HEK293 (cell line): ENCODE measurements at regions not wholly inside any gene's neighbourhood (a gene's known extent, or its start where the extent isn't known, plus 50 kb on each side); places are given as distances from the start of the nearest gene placed in this dataset.

Source experiments
- CTCF ChIA-PET: fragments of 350-600 bp; formaldehyde crosslinking; extraction: SDS; loops from one replicate; lab custom pipeline; 2021; ENCODE audit warnings: antibody characterized with exemption; lab: Yijun Ruan, JAX
- POLR2A ChIA-PET: fragments of 300-600 bp; formaldehyde crosslinking; extraction: SDS; loops from one replicate; lab custom pipeline; 2020; ENCODE audit warnings: antibody characterized with exemption, inconsistent platforms; lab: Yijun Ruan, JAX
- H3K27ac ChIP-seq: fragments of 200-500 bp; sonication (Bioruptor generic); 2 replicates; pipeline ENCODE4 v1.5.1; 2014; ENCODE audit warnings: low read depth, low read length, control low read depth, inconsistent platforms; ENCODE audit errors: extremely low read depth
- H3K36me3 ChIP-seq, 2 experiments: fragments of 200-500 bp in 1 of 2; sonication (Bioruptor generic) in 1 of 2; 1 replicate in 1 of 2; 2 replicates in 1 of 2; pipeline ENCODE4 v1.5.1; 2014 to 2017; ENCODE audit warnings: inconsistent platforms in 2 of 2, low read length in 2 of 2; ENCODE audit not compliant: control insufficient read depth in 2 of 2, insufficient read depth in 1 of 2
- H3K4me1 ChIP-seq: fragments of 200-500 bp; sonication (Bioruptor generic); 2 replicates; pipeline ENCODE4 v1.5.1; 2014; ENCODE audit warnings: mild to moderate bottlenecking, low read length, inconsistent platforms; ENCODE audit not compliant: control insufficient read depth, insufficient read depth
- H3K4me3 ChIP-seq: 2 replicates; pipeline ENCODE4 v1.5.1; 2011; ENCODE audit warnings: low read depth, mild to moderate bottlenecking, control low read depth, low read length, moderate library complexity
- H3K9me3 ChIP-seq: fragments of 200-500 bp; sonication (Bioruptor generic); 2 replicates; pipeline ENCODE4 v1.5.1; 2014; ENCODE audit warnings: low read depth, low read length, inconsistent platforms; ENCODE audit not compliant: control insufficient read depth, insufficient read depth
- EGR2 ChIP-seq: fragments of 450-650 bp; formaldehyde crosslinking; IDR thresholded peaks from 2 replicates; pipeline ENCODE4 v1.5.1; 2016; ENCODE audit warnings: low read depth, missing biosample characterization, missing genetic modification characterization
- GLIS1 ChIP-seq: fragments of 450-650 bp; formaldehyde crosslinking; IDR thresholded peaks from 2 replicates; pipeline ENCODE4 v1.5.1; 2016; ENCODE audit warnings: missing biosample characterization, missing genetic modification characterization
- MZF1 ChIP-seq: fragments of 450-650 bp; formaldehyde crosslinking; IDR thresholded peaks from 2 replicates; pipeline ENCODE4 v1.5.1; 2017; ENCODE audit warnings: missing biosample characterization, missing genetic modification characterization, borderline replicate concordance
- TCF7L2 ChIP-seq: IDR thresholded peaks from 2 replicates; pipeline ENCODE4 v1.6.1; 2011; ENCODE audit warnings: low read depth, mild to moderate bottlenecking, inconsistent platforms, low read length, moderate library complexity, borderline replicate concordance
- ZBTB17 ChIP-seq: fragments of 450-650 bp; formaldehyde crosslinking; IDR thresholded peaks from 2 replicates; pipeline ENCODE4 v1.5.1; 2016; ENCODE audit warnings: missing biosample characterization, missing genetic modification characterization
- ZNF23 ChIP-seq: fragments of 450-650 bp; formaldehyde crosslinking; IDR thresholded peaks from 2 replicates; pipeline ENCODE4 v1.5.1; 2016; ENCODE audit warnings: missing biosample characterization, missing genetic modification characterization, borderline replicate concordance
- ZNF341 ChIP-seq: fragments of 450-650 bp; formaldehyde crosslinking; IDR thresholded peaks from 2 replicates; pipeline ENCODE4; 2016; ENCODE audit warnings: low read depth, missing biosample characterization, missing genetic modification characterization
- ZNF354C ChIP-seq: fragments of 450-650 bp; formaldehyde crosslinking; IDR thresholded peaks from 2 replicates; pipeline ENCODE4 v1.5.1; 2016; ENCODE audit warnings: missing biosample characterization, missing genetic modification characterization, low read depth, borderline replicate concordance
- ZNF473 ChIP-seq: fragments of 450-650 bp; formaldehyde crosslinking; IDR thresholded peaks from 2 replicates; pipeline ENCODE4 v1.5.1; 2017; ENCODE audit warnings: missing biosample characterization, missing genetic modification characterization
- ZNF555 ChIP-seq: fragments of 450-650 bp; formaldehyde crosslinking; conservative IDR thresholded peaks from 2 replicates; pipeline ENCODE4 v1.5.1; 2017; ENCODE audit warnings: missing biosample characterization, mild to moderate bottlenecking, missing genetic modification characterization, inconsistent platforms
- ZNF626 ChIP-seq: fragments of 450-650 bp; sonication (Bioruptor Pico); formaldehyde crosslinking; IDR thresholded peaks from 2 replicates; pipeline ENCODE4 v1.5.1; 2018; ENCODE audit warnings: missing biosample characterization, missing genetic modification characterization, inconsistent platforms
- ZNF707 ChIP-seq: fragments of 450-650 bp; formaldehyde crosslinking; IDR thresholded peaks from 2 replicates; pipeline ENCODE4 v1.5.1; 2016; ENCODE audit warnings: missing biosample characterization, missing genetic modification characterization
- ZNF777 ChIP-seq: fragments of 450-650 bp; formaldehyde crosslinking; IDR thresholded peaks from 2 replicates; pipeline ENCODE4 v1.5.1; 2017; ENCODE audit warnings: missing biosample characterization, missing genetic modification characterization, borderline replicate concordance
- TF ChIP-seq, protein P1 (sequence below): fragments of 450-650 bp; formaldehyde crosslinking; IDR thresholded peaks from 2 replicates; pipeline ENCODE4 v1.5.1; 2016; ENCODE audit warnings: missing biosample characterization, missing genetic modification characterization, borderline replicate concordance
- TF ChIP-seq, protein P2 (sequence below): fragments of 450-650 bp; formaldehyde crosslinking; IDR thresholded peaks from 2 replicates; pipeline ENCODE4 v1.5.1; 2016; ENCODE audit warnings: missing biosample characterization, missing genetic modification characterization
- TF ChIP-seq, protein P3 (sequence below): fragments of 450-650 bp; formaldehyde crosslinking; IDR thresholded peaks from 2 replicates; pipeline ENCODE4 v1.5.1; 2016; ENCODE audit warnings: missing biosample characterization, missing genetic modification characterization, low read depth
- TF ChIP-seq, protein P4 (sequence below): fragments of 450-650 bp; formaldehyde crosslinking; IDR thresholded peaks from 2 replicates; pipeline ENCODE4 v1.5.1; 2016; ENCODE audit warnings: missing biosample characterization, missing genetic modification characterization
- TF ChIP-seq, protein P5 (sequence below): fragments of 450-650 bp; formaldehyde crosslinking; optimal IDR thresholded peaks from 2 replicates; pipeline ENCODE3; 2016; ENCODE audit warnings: missing biosample characterization, mild to moderate bottlenecking, missing genetic modification characterization

DNA sequence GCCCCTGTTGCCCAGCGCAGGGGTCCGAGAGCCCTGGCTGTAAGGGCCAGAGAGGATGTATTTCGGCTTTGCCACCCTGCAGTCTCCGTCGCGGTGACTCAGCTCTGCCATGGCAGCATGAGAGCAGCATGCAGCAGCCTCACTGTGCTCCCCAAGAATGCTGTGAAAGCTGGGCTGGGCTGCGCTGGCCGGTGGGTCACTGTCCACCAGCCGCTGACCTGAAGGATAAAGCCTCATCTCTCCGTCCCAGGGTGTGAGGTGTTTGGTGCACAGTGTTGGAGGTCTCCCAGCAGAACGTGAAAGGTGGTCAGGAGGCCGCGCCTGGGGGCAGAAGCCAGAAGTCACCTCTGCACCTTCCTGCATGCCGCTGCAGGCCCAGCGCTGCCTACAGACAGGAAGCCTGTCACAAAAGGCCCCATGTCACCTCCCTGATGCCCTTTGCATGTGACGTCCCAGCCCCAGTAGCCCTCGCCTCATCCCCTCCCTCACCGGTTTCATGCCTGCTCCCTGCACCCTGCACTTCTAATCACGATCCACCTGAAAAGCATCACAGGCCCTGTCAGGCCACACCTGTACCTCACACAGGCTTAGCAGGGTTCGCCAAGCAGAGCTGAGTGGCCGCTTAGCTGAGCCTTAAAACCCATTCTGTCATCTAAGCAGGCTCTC is 342.1 kb downstream of the EIPR1 start:
- Histone ChIP-seq H3K9me3 (no peaks in the 10 kb centered on the region), H3K4me3 (no peak overlapping the region), H3K27ac (no peak overlapping the region), H3K36me3 (no peaks in the 10 kb centered on the region), H3K4me1 (no peaks in the 10 kb centered on the region)
- ChIA-PET POLR2A (no interaction called here), CTCF (no interaction called here)
- TF ChIP-seq GLIS1 (tag by site-specific recombination) (no peak), ZNF354C (tag by site-specific recombination) (no peak), ZNF626 (tag by site-specific recombination) (no peak), ZNF341 (tag by site-specific recombination) (no peak), ZBTB17 (tag by site-specific recombination) (no peak), ZNF473 (no peak), ZNF23 (tag by site-specific recombination) (no peak)
- TF ChIP-seq, protein P1, sequence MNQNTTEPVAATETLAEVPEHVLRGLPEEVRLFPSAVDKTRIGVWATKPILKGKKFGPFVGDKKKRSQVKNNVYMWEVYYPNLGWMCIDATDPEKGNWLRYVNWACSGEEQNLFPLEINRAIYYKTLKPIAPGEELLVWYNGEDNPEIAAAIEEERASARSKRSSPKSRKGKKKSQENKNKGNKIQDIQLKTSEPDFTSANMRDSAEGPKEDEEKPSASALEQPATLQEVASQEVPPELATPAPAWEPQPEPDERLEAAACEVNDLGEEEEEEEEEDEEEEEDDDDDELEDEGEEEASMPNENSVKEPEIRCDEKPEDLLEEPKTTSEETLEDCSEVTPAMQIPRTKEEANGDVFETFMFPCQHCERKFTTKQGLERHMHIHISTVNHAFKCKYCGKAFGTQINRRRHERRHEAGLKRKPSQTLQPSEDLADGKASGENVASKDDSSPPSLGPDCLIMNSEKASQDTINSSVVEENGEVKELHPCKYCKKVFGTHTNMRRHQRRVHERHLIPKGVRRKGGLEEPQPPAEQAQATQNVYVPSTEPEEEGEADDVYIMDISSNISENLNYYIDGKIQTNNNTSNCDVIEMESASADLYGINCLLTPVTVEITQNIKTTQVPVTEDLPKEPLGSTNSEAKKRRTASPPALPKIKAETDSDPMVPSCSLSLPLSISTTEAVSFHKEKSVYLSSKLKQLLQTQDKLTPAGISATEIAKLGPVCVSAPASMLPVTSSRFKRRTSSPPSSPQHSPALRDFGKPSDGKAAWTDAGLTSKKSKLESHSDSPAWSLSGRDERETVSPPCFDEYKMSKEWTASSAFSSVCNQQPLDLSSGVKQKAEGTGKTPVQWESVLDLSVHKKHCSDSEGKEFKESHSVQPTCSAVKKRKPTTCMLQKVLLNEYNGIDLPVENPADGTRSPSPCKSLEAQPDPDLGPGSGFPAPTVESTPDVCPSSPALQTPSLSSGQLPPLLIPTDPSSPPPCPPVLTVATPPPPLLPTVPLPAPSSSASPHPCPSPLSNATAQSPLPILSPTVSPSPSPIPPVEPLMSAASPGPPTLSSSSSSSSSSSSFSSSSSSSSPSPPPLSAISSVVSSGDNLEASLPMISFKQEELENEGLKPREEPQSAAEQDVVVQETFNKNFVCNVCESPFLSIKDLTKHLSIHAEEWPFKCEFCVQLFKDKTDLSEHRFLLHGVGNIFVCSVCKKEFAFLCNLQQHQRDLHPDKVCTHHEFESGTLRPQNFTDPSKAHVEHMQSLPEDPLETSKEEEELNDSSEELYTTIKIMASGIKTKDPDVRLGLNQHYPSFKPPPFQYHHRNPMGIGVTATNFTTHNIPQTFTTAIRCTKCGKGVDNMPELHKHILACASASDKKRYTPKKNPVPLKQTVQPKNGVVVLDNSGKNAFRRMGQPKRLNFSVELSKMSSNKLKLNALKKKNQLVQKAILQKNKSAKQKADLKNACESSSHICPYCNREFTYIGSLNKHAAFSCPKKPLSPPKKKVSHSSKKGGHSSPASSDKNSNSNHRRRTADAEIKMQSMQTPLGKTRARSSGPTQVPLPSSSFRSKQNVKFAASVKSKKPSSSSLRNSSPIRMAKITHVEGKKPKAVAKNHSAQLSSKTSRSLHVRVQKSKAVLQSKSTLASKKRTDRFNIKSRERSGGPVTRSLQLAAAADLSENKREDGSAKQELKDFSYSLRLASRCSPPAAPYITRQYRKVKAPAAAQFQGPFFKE (tag by site-specific recombination), result no peak
- TF ChIP-seq, protein P2, sequence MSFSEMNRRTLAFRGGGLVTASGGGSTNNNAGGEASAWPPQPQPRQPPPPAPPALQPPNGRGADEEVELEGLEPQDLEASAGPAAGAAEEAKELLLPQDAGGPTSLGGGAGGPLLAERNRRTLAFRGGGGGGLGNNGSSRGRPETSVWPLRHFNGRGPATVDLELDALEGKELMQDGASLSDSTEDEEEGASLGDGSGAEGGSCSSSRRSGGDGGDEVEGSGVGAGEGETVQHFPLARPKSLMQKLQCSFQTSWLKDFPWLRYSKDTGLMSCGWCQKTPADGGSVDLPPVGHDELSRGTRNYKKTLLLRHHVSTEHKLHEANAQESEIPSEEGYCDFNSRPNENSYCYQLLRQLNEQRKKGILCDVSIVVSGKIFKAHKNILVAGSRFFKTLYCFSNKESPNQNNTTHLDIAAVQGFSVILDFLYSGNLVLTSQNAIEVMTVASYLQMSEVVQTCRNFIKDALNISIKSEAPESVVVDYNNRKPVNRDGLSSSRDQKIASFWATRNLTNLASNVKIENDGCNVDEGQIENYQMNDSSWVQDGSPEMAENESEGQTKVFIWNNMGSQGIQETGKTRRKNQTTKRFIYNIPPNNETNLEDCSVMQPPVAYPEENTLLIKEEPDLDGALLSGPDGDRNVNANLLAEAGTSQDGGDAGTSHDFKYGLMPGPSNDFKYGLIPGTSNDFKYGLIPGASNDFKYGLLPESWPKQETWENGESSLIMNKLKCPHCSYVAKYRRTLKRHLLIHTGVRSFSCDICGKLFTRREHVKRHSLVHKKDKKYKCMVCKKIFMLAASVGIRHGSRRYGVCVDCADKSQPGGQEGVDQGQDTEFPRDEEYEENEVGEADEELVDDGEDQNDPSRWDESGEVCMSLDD (tag by site-specific recombination), result no peak
- TF ChIP-seq, protein P3, sequence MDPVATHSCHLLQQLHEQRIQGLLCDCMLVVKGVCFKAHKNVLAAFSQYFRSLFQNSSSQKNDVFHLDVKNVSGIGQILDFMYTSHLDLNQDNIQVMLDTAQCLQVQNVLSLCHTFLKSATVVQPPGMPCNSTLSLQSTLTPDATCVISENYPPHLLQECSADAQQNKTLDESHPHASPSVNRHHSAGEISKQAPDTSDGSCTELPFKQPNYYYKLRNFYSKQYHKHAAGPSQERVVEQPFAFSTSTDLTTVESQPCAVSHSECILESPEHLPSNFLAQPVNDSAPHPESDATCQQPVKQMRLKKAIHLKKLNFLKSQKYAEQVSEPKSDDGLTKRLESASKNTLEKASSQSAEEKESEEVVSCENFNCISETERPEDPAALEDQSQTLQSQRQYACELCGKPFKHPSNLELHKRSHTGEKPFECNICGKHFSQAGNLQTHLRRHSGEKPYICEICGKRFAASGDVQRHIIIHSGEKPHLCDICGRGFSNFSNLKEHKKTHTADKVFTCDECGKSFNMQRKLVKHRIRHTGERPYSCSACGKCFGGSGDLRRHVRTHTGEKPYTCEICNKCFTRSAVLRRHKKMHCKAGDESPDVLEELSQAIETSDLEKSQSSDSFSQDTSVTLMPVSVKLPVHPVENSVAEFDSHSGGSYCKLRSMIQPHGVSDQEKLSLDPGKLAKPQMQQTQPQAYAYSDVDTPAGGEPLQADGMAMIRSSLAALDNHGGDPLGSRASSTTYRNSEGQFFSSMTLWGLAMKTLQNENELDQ (tag by site-specific recombination), result no peak

DNA sequence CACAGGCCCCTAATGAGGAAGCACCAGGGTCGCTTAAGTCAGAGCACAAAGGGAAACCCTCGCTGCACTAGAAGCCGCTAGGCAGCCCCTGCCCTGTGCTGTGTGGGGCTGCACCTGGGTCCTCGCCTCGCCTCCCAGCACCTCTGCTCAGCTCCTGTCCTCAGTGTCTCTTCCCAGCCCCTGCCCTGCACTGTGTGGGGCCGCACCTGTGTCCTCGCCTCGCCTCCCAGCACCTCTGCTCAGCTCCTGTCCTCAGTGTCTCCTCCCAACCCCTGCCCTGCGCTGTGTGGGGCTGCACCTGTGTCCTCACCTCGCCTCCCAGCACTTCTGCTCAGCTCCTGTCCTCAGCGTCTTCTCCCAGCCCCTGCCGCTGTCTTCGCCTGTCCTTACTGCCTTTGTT is 342.8 kb downstream of the EIPR1 start:
- ChIA-PET POLR2A (no interaction called here), CTCF (no interaction called here)
- Histone ChIP-seq H3K9me3 (no peaks in the 10 kb centered on the region; the same call in 1 of the 2 replicates), H3K4me1 (no peaks in the 10 kb centered on the region), H3K4me3 (no peak overlapping the region), H3K36me3 (no peaks in the 10 kb centered on the region), H3K27ac (no peak overlapping the region)
- TF ChIP-seq TCF7L2 (no peak), ZNF555 (tag by site-specific recombination) (no peak), EGR2 (tag by site-specific recombination) (no peak), ZNF707 (tag by site-specific recombination) (no peak), MZF1 (tag by site-specific recombination) (no peak), ZNF777 (tag by site-specific recombination) (no peak)
- TF ChIP-seq, protein P4, sequence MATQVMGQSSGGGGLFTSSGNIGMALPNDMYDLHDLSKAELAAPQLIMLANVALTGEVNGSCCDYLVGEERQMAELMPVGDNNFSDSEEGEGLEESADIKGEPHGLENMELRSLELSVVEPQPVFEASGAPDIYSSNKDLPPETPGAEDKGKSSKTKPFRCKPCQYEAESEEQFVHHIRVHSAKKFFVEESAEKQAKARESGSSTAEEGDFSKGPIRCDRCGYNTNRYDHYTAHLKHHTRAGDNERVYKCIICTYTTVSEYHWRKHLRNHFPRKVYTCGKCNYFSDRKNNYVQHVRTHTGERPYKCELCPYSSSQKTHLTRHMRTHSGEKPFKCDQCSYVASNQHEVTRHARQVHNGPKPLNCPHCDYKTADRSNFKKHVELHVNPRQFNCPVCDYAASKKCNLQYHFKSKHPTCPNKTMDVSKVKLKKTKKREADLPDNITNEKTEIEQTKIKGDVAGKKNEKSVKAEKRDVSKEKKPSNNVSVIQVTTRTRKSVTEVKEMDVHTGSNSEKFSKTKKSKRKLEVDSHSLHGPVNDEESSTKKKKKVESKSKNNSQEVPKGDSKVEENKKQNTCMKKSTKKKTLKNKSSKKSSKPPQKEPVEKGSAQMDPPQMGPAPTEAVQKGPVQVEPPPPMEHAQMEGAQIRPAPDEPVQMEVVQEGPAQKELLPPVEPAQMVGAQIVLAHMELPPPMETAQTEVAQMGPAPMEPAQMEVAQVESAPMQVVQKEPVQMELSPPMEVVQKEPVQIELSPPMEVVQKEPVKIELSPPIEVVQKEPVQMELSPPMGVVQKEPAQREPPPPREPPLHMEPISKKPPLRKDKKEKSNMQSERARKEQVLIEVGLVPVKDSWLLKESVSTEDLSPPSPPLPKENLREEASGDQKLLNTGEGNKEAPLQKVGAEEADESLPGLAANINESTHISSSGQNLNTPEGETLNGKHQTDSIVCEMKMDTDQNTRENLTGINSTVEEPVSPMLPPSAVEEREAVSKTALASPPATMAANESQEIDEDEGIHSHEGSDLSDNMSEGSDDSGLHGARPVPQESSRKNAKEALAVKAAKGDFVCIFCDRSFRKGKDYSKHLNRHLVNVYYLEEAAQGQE, result no peak
- TF ChIP-seq, protein P5, sequence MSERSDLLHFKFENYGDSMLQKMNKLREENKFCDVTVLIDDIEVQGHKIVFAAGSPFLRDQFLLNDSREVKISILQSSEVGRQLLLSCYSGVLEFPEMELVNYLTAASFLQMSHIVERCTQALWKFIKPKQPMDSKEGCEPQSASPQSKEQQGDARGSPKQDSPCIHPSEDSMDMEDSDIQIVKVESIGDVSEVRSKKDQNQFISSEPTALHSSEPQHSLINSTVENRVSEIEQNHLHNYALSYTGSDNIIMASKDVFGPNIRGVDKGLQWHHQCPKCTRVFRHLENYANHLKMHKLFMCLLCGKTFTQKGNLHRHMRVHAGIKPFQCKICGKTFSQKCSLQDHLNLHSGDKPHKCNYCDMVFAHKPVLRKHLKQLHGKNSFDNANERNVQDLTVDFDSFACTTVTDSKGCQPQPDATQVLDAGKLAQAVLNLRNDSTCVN (tag by site-specific recombination), result no peak
